ENCODE measurements at regions not wholly inside any gene's neighbourhood (a gene's known extent, or its start where the extent isn't known, plus 50 kb on each side); places are given as distances from the start of the nearest gene placed in this dataset.

DNA sequence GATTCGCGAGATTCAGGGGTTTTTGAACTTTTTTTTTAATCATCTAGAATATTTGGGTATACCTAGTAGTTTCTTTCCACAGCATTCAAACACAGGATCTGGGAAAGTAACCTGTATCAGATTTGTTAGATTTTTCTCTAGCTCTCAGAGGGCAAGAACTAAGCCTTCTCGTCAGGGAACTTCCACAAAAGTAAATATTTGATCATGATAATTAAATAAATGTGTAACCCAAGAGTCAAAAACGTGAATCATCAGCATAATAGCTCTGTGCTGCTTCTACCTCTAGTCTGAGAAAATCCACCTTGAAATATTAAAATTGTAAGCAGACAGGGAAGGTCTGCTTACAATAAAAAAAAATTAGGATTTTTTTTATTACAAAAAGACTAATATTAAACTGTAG, 225.7 kb upstream of the SPOPL start:
- CTCF ChIA-PET: no interaction called here
- Histone ChIP-seq H3K4me2 (ENCODE audit: insufficient read depth, low read length) (no peak overlapping the region), H3K27me3 (ENCODE audit: control insufficient read depth in 2 of 2, insufficient read depth in 2 of 2, low read length in 2 of 2) (no peaks in the 10 kb centered on the region), H3K9ac (replicated peaks; ENCODE audit: extremely low read depth, insufficient read depth, low read length) (no peak overlapping the region), H3K9me1 (replicated peaks; ENCODE audit: control insufficient read depth, extremely low read depth, insufficient read depth, low read length) (no peaks in the 10 kb centered on the region), H2AFZ (ENCODE audit: low read depth, low read length) (no peak overlapping the region), H3K4me1 (ENCODE audit: control insufficient read depth, extremely low read depth, insufficient read depth, low read length) (peaks cover 10% of the 10 kb centered on the region), H3K36me3 (ENCODE audit: control insufficient read depth in 2 of 2, extremely low read depth in 1 of 2, insufficient read depth in 2 of 2, low read length in 2 of 2) (no peaks in the 10 kb centered on the region), H3K9me3 (replicated peaks; ENCODE audit: control insufficient read depth, insufficient read depth, low read length) (no peaks in the 10 kb centered on the region), H3K4me3 (replicated peaks in 1 of 3; ENCODE audit: insufficient read depth in 1 of 3, low read depth in 1 of 3, low read length in 3 of 3) (no peak overlapping the region), H3K79me2 (ENCODE audit: control insufficient read depth, insufficient read depth, low read length) (no peaks in the 10 kb centered on the region), H3K27ac (ENCODE audit: insufficient read depth, low read depth, low read length) (no peak overlapping the region), H4K20me1 (replicated peaks; ENCODE audit: control insufficient read depth, extremely low read depth, insufficient read depth, low read length) (no peaks in the 10 kb centered on the region)
- FAIRE-seq (no peak), DNase-seq (ENCODE audit: low read depth, low spot score) (no peak)
- intact Hi-C loops (cut with micrococcal nuclease): loop anchor here (10.0 kb wide), 1 partner anchor 229 kb away; the partner anchor contains the start of gene SPOPL
- dilution Hi-C loops (cut with MboI; ENCODE audit: extremely low pct_ligation_motif_present, low sequenced_read_pairs): no loop called here
- POLR2A ChIA-PET: no interaction called here
- BruUV-seq (replicated peaks): no TSS peak
- TF ChIP-seq JUN (IDR thresholded peaks at IDR 0.05; ENCODE audit: borderline replicate concordance, insufficient read depth, insufficient read length, low read depth) (no peak), POLR2A (IDR thresholded peaks at IDR 0.05; ENCODE audit: low read depth, low read length) (no peak), EZH2 (IDR thresholded peaks at IDR 0.05; ENCODE audit: borderline replicate concordance, low read depth, low read length, severe bottlenecking) (no peak)

GRCh38 chr2:138276339-138276738, 225.2 kb upstream of the SPOPL start:
- H3K27ac ChIP-seq (ENCODE audit: insufficient read depth, low read depth, low read length): no peak overlapping the region
- dilution Hi-C loops (cut with MboI; ENCODE audit: extremely low pct_ligation_motif_present, low sequenced_read_pairs): no loop called here
- no TSS peak for BruUV-seq (replicated peaks)

More at GRCh38 chr2:138276339-138276738, 225.2 kb upstream of the SPOPL start:
- intact Hi-C loops (cut with micrococcal nuclease): loop anchor here (10.0 kb wide), 1 partner anchor 228 kb away; the partner anchor contains the start of gene SPOPL
- no peaks in the 10 kb centered on the region for H4K20me1 ChIP-seq (replicated peaks; ENCODE audit: control insufficient read depth, extremely low read depth, insufficient read depth, low read length)
- TF ChIP-seq GATA2 (IDR thresholded peaks at IDR 0.05; ENCODE audit: insufficient read depth, insufficient read length, low read depth, low read length): no peak
- TF ChIP-seq FOS (IDR thresholded peaks at IDR 0.05; ENCODE audit: borderline replicate concordance, insufficient read depth, low read length): no peak
- TF ChIP-seq CTCF (IDR thresholded peaks at IDR 0.05; ENCODE audit: extremely low read depth in 1 of 2, insufficient read depth in 1 of 2, low read depth in 1 of 2, low read length in 2 of 2): no peak
- no peak for TF ChIP-seq POLR2A (IDR thresholded peaks at IDR 0.05; ENCODE audit: low read depth, low read length)
- TF ChIP-seq EZH2 (IDR thresholded peaks at IDR 0.05; ENCODE audit: borderline replicate concordance, low read depth, low read length, severe bottlenecking): no peak
- no peak for TF ChIP-seq MYC (IDR thresholded peaks at IDR 0.05; ENCODE audit: low read depth, low read length)
- TF ChIP-seq POLR2AphosphoS5 (IDR thresholded peaks at IDR 0.05; ENCODE audit: insufficient read depth, low read depth, low read length): no peak
- TF ChIP-seq JUN (IDR thresholded peaks at IDR 0.05; ENCODE audit: borderline replicate concordance, insufficient read depth, insufficient read length, low read depth): no peak
- TF ChIP-seq MAX (IDR thresholded peaks at IDR 0.05; ENCODE audit: insufficient read depth, insufficient read length): no peak
- FAIRE-seq: no peak
- no peaks in the 10 kb centered on the region for H3K9me3 ChIP-seq (replicated peaks; ENCODE audit: control insufficient read depth, insufficient read depth, low read length)
- DNase-seq (ENCODE audit: low read depth, low spot score): no peak
- no peak overlapping the region for H3K9ac ChIP-seq (replicated peaks; ENCODE audit: extremely low read depth, insufficient read depth, low read length)
- peaks cover 10% of the 10 kb centered on the region for H3K4me1 ChIP-seq (ENCODE audit: control insufficient read depth, extremely low read depth, insufficient read depth, low read length)
- POLR2A ChIA-PET: no interaction called here
- H3K36me3 ChIP-seq (ENCODE audit: control insufficient read depth in 2 of 2, extremely low read depth in 1 of 2, insufficient read depth in 2 of 2, low read length in 2 of 2): no peaks in the 10 kb centered on the region
- no peaks in the 10 kb centered on the region for H3K79me2 ChIP-seq (ENCODE audit: control insufficient read depth, insufficient read depth, low read length)
- no peaks in the 10 kb centered on the region for H3K9me1 ChIP-seq (replicated peaks; ENCODE audit: control insufficient read depth, extremely low read depth, insufficient read depth, low read length)
- H3K27me3 ChIP-seq (ENCODE audit: control insufficient read depth in 2 of 2, insufficient read depth in 2 of 2, low read length in 2 of 2): no peaks in the 10 kb centered on the region
- no peak overlapping the region for H3K4me2 ChIP-seq (ENCODE audit: insufficient read depth, low read length)
- no peak overlapping the region for H3K4me3 ChIP-seq (replicated peaks in 1 of 3; ENCODE audit: insufficient read depth in 1 of 3, low read depth in 1 of 3, low read length in 3 of 3)
- CTCF ChIA-PET: no interaction called here
- H2AFZ ChIP-seq (ENCODE audit: low read depth, low read length): peak overlapping the region; percentile 45

All from endothelial cell of umbilical vein (primary cell).